ENCODE measurements at regions not wholly inside any gene's neighbourhood (a gene's known extent, or its start where the extent isn't known, plus 50 kb on each side); places are given as distances from the start of the nearest gene placed in this dataset.

DNA sequence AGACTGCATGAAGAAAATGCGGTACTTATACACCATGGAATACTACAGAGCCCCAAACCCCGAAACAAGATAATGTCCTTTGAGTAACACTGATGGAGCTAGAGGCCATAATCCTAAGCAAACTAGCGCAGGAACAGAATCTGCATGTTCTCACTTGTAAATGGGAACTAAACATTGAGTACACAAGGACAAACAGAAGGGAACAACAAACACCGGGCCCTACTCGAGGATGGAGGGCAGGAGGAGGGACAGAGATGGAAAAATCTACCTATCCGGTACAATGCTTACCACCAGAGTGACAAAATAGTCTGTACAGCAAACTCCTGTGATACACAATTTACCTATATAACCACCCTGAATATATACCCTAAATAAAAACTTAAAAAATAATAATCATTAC, 507.9 kb downstream of the IPMK start:
- Histone ChIP-seq H3K9me3 (ENCODE audit: control insufficient read depth, insufficient read depth, low read length) (no peaks in the 10 kb centered on the region), H3K27me3 (ENCODE audit: control insufficient read depth, insufficient read depth, low read length) (no peaks in the 10 kb centered on the region), H3K4me3 (ENCODE audit: low read depth, low read length) (no peak overlapping the region), H3K27ac (ENCODE audit: low read depth, low read length) (no peak overlapping the region)
- DNase-seq (ENCODE audit: low read depth, low spot score): no peak
- CTCF ChIA-PET: no interaction called here
- POLR2A ChIA-PET: no interaction called here
- TF ChIP-seq, protein P1, sequence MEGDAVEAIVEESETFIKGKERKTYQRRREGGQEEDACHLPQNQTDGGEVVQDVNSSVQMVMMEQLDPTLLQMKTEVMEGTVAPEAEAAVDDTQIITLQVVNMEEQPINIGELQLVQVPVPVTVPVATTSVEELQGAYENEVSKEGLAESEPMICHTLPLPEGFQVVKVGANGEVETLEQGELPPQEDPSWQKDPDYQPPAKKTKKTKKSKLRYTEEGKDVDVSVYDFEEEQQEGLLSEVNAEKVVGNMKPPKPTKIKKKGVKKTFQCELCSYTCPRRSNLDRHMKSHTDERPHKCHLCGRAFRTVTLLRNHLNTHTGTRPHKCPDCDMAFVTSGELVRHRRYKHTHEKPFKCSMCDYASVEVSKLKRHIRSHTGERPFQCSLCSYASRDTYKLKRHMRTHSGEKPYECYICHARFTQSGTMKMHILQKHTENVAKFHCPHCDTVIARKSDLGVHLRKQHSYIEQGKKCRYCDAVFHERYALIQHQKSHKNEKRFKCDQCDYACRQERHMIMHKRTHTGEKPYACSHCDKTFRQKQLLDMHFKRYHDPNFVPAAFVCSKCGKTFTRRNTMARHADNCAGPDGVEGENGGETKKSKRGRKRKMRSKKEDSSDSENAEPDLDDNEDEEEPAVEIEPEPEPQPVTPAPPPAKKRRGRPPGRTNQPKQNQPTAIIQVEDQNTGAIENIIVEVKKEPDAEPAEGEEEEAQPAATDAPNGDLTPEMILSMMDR (IDR thresholded peaks at IDR 0.05; ENCODE audit: low read depth, low read length): no peak

DNA sequence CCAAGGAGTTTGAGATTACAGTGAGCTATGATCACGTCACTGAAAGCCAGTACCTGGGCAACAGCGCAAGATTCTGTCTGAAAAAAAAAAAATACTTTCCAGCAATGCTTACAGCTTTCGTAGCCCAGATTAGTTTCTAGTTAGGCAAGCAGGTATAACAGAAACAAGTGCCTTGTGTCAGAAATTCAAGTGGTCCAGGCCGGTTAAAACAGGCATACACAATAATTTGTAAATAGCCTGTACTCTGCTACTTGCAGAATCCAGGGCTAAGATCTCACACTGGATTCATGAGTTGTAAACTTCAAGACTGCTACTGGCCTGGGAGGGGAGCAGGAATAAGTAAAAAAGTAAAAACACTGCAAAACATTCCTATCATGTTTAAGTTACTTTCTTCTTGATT, 512.9 kb downstream of the IPMK start:
- CTCF ChIA-PET: no interaction called here
- no peaks in the 10 kb centered on the region for H3K9me3 ChIP-seq (ENCODE audit: control insufficient read depth, insufficient read depth, low read length)
- TF ChIP-seq, protein P1 (IDR thresholded peaks at IDR 0.05; ENCODE audit: low read depth, low read length): no peak
- no peak overlapping the region for H3K4me3 ChIP-seq (ENCODE audit: low read depth, low read length)
- POLR2A ChIA-PET: no interaction called here
- no peak overlapping the region for H3K27ac ChIP-seq (ENCODE audit: low read depth, low read length)
- no peak for DNase-seq (ENCODE audit: low read depth, low spot score)
- H3K27me3 ChIP-seq (ENCODE audit: control insufficient read depth, insufficient read depth, low read length): no peaks in the 10 kb centered on the region

GRCh38 chr10:57743711-57744110, 524.0 kb downstream of the IPMK start:
- Histone ChIP-seq H3K4me3 (ENCODE audit: low read depth, low read length) (no peak overlapping the region), H3K27me3 (ENCODE audit: control insufficient read depth, insufficient read depth, low read length) (no peaks in the 10 kb centered on the region), H3K9me3 (ENCODE audit: control insufficient read depth, insufficient read depth, low read length) (no peaks in the 10 kb centered on the region), H3K27ac (ENCODE audit: low read depth, low read length) (no peak overlapping the region)
- CTCF ChIA-PET: no interaction called here
- DNase-seq (ENCODE audit: low read depth, low spot score): no peak
- POLR2A ChIA-PET: no interaction called here
- TF ChIP-seq, protein P1 (IDR thresholded peaks at IDR 0.05; ENCODE audit: low read depth, low read length): no peak

- ChIA-PET POLR2A (no interaction called here), CTCF (interaction anchor here (0.7 kb wide), 1 partner anchor 327 kb away, joined by 3 read pairs; no protein-coding TSS in a partner anchor)
- DNase-seq (ENCODE audit: low read depth, low spot score): no peak
- Histone ChIP-seq H3K4me3 (ENCODE audit: low read depth, low read length) (no peak overlapping the region), H3K27ac (ENCODE audit: low read depth, low read length) (no peak overlapping the region), H3K9me3 (ENCODE audit: control insufficient read depth, insufficient read depth, low read length) (peaks cover 7% of the 10 kb centered on the region), H3K27me3 (ENCODE audit: control insufficient read depth, insufficient read depth, low read length) (no peaks in the 10 kb centered on the region)
- TF ChIP-seq, protein P1 (IDR thresholded peaks at IDR 0.05; ENCODE audit: low read depth, low read length): no peak
Observed at GRCh38 chr10:57741751-57742150, 525.9 kb downstream of the IPMK start.

- Histone ChIP-seq H3K4me3 (ENCODE audit: low read depth, low read length) (no peak overlapping the region), H3K27me3 (ENCODE audit: control insufficient read depth, insufficient read depth, low read length) (no peaks in the 10 kb centered on the region), H3K27ac (ENCODE audit: low read depth, low read length) (no peak overlapping the region), H3K9me3 (ENCODE audit: control insufficient read depth, insufficient read depth, low read length) (no peaks in the 10 kb centered on the region)
- ChIA-PET CTCF (no interaction called here), POLR2A (no interaction called here)
- no peak for DNase-seq (ENCODE audit: low read depth, low spot score)
- TF ChIP-seq, protein P1 (IDR thresholded peaks at IDR 0.05; ENCODE audit: low read depth, low read length): no peak
Observed at GRCh38 chr10:57723305-57723704, 544.4 kb downstream of the IPMK start.

Data from AG04450 (cell line).